ENCODE measurements at regions not wholly inside any gene's neighbourhood (a gene's known extent, or its start where the extent isn't known, plus 50 kb on each side); places are given as distances from the start of the nearest gene placed in this dataset.

DNA sequence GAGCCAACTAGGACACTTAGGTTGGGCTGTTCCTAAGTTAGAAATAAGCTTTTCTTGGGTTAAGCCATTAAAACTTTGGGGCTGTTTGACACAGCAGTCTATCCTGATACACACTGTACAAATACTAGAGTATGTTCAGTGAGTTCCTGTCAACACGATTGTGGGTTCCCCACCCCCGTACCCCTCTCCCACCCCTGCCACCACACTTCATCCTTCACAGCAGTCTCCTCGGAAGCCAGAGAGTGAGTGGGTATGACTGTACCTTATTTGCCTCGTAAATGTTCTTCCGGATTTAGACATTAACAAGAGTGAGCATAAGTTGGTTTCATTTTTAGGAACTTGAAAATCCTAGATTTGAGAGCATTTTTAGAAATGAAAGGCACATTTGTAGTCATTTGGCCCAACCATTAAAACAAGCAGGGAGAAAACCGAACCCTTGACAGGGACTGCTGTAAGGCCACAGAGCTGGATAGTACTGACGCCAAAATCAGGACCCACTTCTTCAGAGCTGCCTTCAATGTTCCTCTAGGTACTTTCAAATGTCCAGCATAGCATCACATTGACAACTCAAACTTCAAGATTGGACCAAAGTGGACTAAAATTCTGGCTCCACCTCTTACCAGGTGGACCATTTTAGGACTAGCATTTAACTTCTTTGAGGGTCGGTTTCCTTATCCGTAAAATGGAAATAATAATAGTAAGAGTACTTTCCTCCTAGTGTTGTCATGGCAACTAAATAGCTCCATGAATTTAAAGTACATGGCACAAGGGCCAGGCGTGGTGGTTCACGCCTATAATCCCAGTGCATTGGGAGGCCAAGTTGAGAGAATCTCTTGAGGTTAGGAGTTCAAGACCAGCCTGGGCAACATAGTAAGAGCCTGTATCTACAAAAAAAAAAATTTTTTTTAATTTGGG, 166.3 kb upstream of the SERTAD2 start:
- TF ChIP-seq, protein P1, sequence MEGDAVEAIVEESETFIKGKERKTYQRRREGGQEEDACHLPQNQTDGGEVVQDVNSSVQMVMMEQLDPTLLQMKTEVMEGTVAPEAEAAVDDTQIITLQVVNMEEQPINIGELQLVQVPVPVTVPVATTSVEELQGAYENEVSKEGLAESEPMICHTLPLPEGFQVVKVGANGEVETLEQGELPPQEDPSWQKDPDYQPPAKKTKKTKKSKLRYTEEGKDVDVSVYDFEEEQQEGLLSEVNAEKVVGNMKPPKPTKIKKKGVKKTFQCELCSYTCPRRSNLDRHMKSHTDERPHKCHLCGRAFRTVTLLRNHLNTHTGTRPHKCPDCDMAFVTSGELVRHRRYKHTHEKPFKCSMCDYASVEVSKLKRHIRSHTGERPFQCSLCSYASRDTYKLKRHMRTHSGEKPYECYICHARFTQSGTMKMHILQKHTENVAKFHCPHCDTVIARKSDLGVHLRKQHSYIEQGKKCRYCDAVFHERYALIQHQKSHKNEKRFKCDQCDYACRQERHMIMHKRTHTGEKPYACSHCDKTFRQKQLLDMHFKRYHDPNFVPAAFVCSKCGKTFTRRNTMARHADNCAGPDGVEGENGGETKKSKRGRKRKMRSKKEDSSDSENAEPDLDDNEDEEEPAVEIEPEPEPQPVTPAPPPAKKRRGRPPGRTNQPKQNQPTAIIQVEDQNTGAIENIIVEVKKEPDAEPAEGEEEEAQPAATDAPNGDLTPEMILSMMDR (IDR thresholded peaks at IDR 0.05; ENCODE audit: unreplicated experiment) = no peak
- H3K36me3 Mint-ChIP-seq = no peaks in the 10 kb centered on the region
- no peak for DNase-seq (ENCODE audit: low spot score in 2 of 2, unreplicated experiment in 2 of 2)
- no peak overlapping the region for H3K4me3 Mint-ChIP-seq
- no peaks in the 10 kb centered on the region for H3K9me3 Mint-ChIP-seq
- H3K27ac Mint-ChIP-seq = no peak overlapping the region
- peaks cover 6% of the 10 kb centered on the region for H3K4me1 Mint-ChIP-seq
- H3K27me3 Mint-ChIP-seq (ENCODE audit: low read depth) = no peaks in the 10 kb centered on the region

DNA sequence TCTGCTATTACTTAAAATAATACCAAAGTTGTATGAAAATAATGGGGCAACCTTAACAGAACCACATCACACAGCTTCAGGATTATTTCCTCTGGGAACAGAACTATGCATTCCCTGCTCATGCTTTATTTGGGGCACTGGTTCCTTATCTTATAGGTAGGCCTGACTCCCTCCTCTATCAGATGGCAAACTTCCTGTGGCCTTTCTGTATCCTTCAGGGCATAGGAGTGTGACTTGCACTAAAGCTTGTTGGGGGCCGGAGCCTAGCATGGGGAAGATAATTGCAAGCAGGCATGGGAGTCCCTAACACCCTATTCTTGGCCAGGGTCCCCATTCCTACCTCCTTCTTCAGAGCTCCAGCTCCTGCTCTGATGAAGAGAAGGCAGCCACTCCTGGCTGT, 167.2 kb upstream of the SERTAD2 start:
- no peaks in the 10 kb centered on the region for H3K9me3 Mint-ChIP-seq
- no peak for DNase-seq (ENCODE audit: low spot score in 2 of 2, unreplicated experiment in 2 of 2)
- H3K4me1 Mint-ChIP-seq = peaks cover 6% of the 10 kb centered on the region
- no peak overlapping the region for H3K27ac Mint-ChIP-seq
- H3K36me3 Mint-ChIP-seq = no peaks in the 10 kb centered on the region
- no peak overlapping the region for H3K4me3 Mint-ChIP-seq
- TF ChIP-seq, protein P1 (IDR thresholded peaks at IDR 0.05; ENCODE audit: unreplicated experiment) = no peak
- H3K27me3 Mint-ChIP-seq (ENCODE audit: low read depth) = no peaks in the 10 kb centered on the region

DNA sequence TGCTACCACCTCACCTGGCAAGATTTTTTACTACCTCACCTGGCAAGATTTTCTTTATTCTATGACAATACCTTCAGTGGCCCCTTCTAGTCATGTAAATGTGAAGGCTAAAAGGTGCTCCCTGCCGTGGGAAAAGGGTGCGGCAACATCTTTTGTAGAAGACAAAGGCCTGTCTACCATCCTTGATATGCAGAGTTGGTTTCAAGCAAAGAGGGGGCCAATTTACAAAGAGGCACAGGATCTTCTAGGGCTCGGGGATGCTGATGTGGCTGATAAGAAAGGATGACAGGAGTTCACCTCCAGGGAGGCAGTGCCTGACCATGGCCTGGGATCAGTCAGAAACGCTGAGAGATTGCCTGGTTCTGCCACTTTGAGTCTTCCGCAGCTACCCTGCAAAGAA, 165.4 kb upstream of the SLC1A4 start:
- Mint-ChIP-seq H3K36me3 (no peaks in the 10 kb centered on the region), H3K4me3 (no peak overlapping the region), H3K4me1 (peaks cover 6% of the 10 kb centered on the region), H3K27me3 (ENCODE audit: low read depth) (peaks cover 2% of the 10 kb centered on the region), H3K27ac (no peak overlapping the region), H3K9me3 (peaks cover 3% of the 10 kb centered on the region)
- DNase-seq (ENCODE audit: low spot score in 2 of 2, unreplicated experiment in 2 of 2) = no peak
- TF ChIP-seq, protein P1 (IDR thresholded peaks at IDR 0.05; ENCODE audit: unreplicated experiment) = no peak

DNA sequence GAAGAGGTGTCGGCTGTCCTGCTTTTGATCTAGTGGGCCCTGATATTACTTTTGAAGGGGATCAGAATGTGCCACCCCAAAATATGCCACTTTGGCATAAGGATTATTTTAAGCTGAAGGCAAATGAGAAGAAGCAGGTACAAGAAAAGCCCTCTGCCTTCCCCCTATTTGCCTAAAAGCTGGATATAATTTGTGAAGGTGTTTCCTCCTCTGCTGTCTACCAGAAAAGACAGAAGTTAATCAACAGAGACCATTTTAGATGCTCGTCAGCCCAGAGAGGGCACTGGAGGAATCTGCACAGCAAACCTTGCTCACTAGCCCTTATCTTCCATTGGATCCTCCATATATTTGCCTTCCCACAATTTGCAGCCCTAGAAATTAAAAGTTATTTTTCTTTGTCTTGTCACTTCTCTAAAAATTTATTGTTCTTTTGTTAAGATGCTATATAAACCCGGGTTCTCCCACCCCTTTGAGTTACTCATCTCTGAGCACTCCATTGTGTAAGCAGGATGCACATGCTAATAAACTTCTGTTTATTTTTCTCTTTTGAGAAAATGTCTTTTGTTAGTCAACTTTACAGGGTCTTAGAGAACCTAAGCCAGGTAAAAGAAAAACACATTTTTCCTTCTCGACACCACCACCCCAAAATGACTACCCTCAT, 163.2 kb upstream of the SLC1A4 start:
- no peak for DNase-seq (ENCODE audit: low spot score in 2 of 2, unreplicated experiment in 2 of 2)
- Mint-ChIP-seq H3K27me3 (ENCODE audit: low read depth) (peaks cover 2% of the 10 kb centered on the region), H3K4me1 (peaks cover 6% of the 10 kb centered on the region), H3K36me3 (no peaks in the 10 kb centered on the region), H3K4me3 (no peak overlapping the region), H3K9me3 (peaks cover 6% of the 10 kb centered on the region), H3K27ac (no peak overlapping the region)
- TF ChIP-seq, protein P1 (IDR thresholded peaks at IDR 0.05; ENCODE audit: unreplicated experiment) = no peak

DNA sequence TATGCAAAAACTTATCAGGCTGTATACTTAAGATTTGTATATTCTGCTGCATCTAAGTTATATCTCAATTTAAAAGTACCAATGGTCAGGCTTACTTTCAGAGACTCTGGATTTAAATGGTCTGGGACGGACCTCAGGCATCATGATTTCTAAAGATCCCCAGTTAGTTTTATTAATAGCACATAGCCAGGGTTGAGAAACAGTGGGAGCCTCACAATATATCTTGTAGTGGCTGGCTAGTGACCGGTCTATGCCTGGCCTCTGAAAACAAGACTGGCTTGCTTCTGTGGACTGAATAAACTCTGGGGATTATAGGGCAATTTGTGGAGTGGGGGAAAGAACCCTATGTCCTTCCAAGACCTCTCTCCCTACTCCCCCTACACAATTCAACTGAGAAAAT, 162.5 kb upstream of the SLC1A4 start:
- Mint-ChIP-seq H3K27ac (no peak overlapping the region), H3K4me1 (peaks cover 6% of the 10 kb centered on the region), H3K9me3 (peaks cover 6% of the 10 kb centered on the region), H3K4me3 (no peak overlapping the region), H3K27me3 (ENCODE audit: low read depth) (peaks cover 2% of the 10 kb centered on the region), H3K36me3 (no peaks in the 10 kb centered on the region)
- no peak for DNase-seq (ENCODE audit: low spot score in 2 of 2, unreplicated experiment in 2 of 2)
- TF ChIP-seq, protein P1 (IDR thresholded peaks at IDR 0.05; ENCODE audit: unreplicated experiment) = no peak
